ENCODE measurements at regions not wholly inside any gene's neighbourhood (a gene's known extent, or its start where the extent isn't known, plus 50 kb on each side); places are given as distances from the start of the nearest gene placed in this dataset.

- TF ChIP-seq ZBTB33 (IDR thresholded peaks at IDR 0.05; ENCODE audit: extremely low read depth, insufficient replicate concordance, low read length), result no peak
- no peak for TF ChIP-seq EGR1 (IDR thresholded peaks at IDR 0.05; ENCODE audit: low read depth)
- no peak for TF ChIP-seq ATF3 (IDR thresholded peaks at IDR 0.05)
- no peak for TF ChIP-seq POLR2A (IDR thresholded peaks at IDR 0.05; ENCODE audit: borderline replicate concordance, extremely low read depth, insufficient read depth, insufficient read length)
- TF ChIP-seq ZNF274 (IDR thresholded peaks at IDR 0.05; ENCODE audit: low read depth, low read length), result no peak
Measured at GRCh38 chr18:51390702-51391101, 193.2 kb upstream of the MEX3C start (continued).

GRCh38 chr18:51391215-51391614 lies 193.7 kb upstream of the MEX3C start:
- Histone ChIP-seq H3K4me2 (ENCODE audit: low read length) (no peak overlapping the region), H3K9me2 (ENCODE audit: insufficient read depth) (no peaks in the 10 kb centered on the region), H3K79me2 (ENCODE audit: insufficient read depth, low read length) (no peaks in the 10 kb centered on the region), H3K27me3 (ENCODE audit: insufficient read depth, low read length) (peaks cover 6% of the 10 kb centered on the region; the same call in 1 of the 2 replicates), H3K36me3 (ENCODE audit: control insufficient read depth in 1 of 2, insufficient read depth in 2 of 2, low read length in 2 of 2) (no peaks in the 10 kb centered on the region), H3K27ac (ENCODE audit: low read depth, low read length) (no peak overlapping the region), H3K4me1 (ENCODE audit: control insufficient read depth in 1 of 2, insufficient read depth in 2 of 2, low read length in 2 of 2) (no peaks in the 10 kb centered on the region), H3K9me3 (ENCODE audit: control insufficient read depth in 1 of 2, insufficient read depth in 1 of 2, low read depth in 1 of 2, low read length in 2 of 2) (no peaks in the 10 kb centered on the region), H3K9ac (ENCODE audit: low read length) (no peak overlapping the region), H2AFZ (ENCODE audit: low read depth, low read length, poor library complexity, severe bottlenecking) (no peak overlapping the region), H3K4me3 (replicated peaks in 1 of 2; ENCODE audit: low read depth in 1 of 2, low read length in 2 of 2) (no peak overlapping the region), H4K20me1 (ENCODE audit: insufficient read depth) (no peaks in the 10 kb centered on the region)
- CTCF ChIA-PET, result no interaction called here
- intact Hi-C loops (cut with micrococcal nuclease), result no loop called here
- RAD21 ChIA-PET (ENCODE audit: low non-redundant PET in 1 of 2, low total read pairs in 2 of 2, uncharacterized antibody in 2 of 2, unreplicated experiment in 2 of 2), result no interaction called here
- TF ChIP-seq SIN3A (IDR thresholded peaks at IDR 0.05; ENCODE audit: low read depth) (no peak), CBX3 (IDR thresholded peaks at IDR 0.05; ENCODE audit: low read depth) (no peak), REST (IDR thresholded peaks at IDR 0.05; ENCODE audit: low read depth) (no peak), TCF7L2 (IDR thresholded peaks at IDR 0.05; ENCODE audit: borderline replicate concordance, extremely low read depth, insufficient read depth, insufficient read length) (no peak), ZFX (IDR thresholded peaks at IDR 0.05) (no peak), SP1 (IDR thresholded peaks at IDR 0.05; ENCODE audit: low read depth) (no peak), YY1 (IDR thresholded peaks at IDR 0.05; ENCODE audit: extremely low read depth, insufficient replicate concordance, low read depth, low read length) (no peak), FOSL1 (IDR thresholded peaks at IDR 0.05; ENCODE audit: low read depth) (no peak)
- POLR2A ChIA-PET, result no interaction called here
- BruUV-seq (replicated peaks), result no TSS peak
- DNase-seq (ENCODE audit: low read depth, low spot score), result no peak
- ATAC-seq, result no peak

Measured in HCT116 (cell line).